HEK293T (cell line): ENCODE measurements at regions not wholly inside any gene's neighbourhood (a gene's known extent, or its start where the extent isn't known, plus 50 kb on each side); places are given as distances from the start of the nearest gene placed in this dataset.

Experiments
- CTCF ChIA-PET: fragments of 350-600 bp; formaldehyde crosslinking; extraction: SDS; loops from one replicate; lab custom pipeline; 2021; ENCODE audit warnings: antibody characterized with exemption, inconsistent platforms; lab: Yijun Ruan, JAX
- POLR2A ChIA-PET: fragments of 350-600 bp; formaldehyde crosslinking; extraction: SDS; loops from one replicate; lab custom pipeline; 2020; ENCODE audit warnings: antibody characterized with exemption, inconsistent platforms; lab: Yijun Ruan, JAX
- DNase-seq: peaks from one replicate; pipeline ENCODE4 v3.0.0; 2012; ENCODE audit warnings: mixed read lengths; ENCODE audit errors: extremely low spot score
- ARNT ChIP-seq: fragments of 450-650 bp; IDR thresholded peaks from 2 replicates; pipeline ENCODE4 v1.6.1; 2017; ENCODE audit warnings: mild to moderate bottlenecking
- BHLHE40 ChIP-seq: fragments of 450-650 bp; IDR thresholded peaks from 2 replicates; pipeline ENCODE4 v1.6.1; 2016; ENCODE audit warnings: mild to moderate bottlenecking, moderate library complexity, borderline replicate concordance
- CTBP1 ChIP-seq: fragments of 450-650 bp; IDR thresholded peaks from 2 replicates; pipeline ENCODE4 v1.6.1; 2016; ENCODE audit warnings: borderline replicate concordance
- ELF4 ChIP-seq: fragments of 450-650 bp; IDR thresholded peaks from 2 replicates; pipeline ENCODE4 v1.6.1; 2017; ENCODE audit warnings: antibody characterized with exemption
- FOXA1 ChIP-seq: fragments of 450-650 bp; IDR thresholded peaks from 2 replicates; pipeline ENCODE4 v1.6.1; 2016; ENCODE audit warnings: mild to moderate bottlenecking
- FOXK2 ChIP-seq: fragments of 450-650 bp; IDR thresholded peaks from 2 replicates; pipeline ENCODE4 v1.6.1; 2016; ENCODE audit warnings: mild to moderate bottlenecking
- FOXM1 ChIP-seq: fragments of 450-650 bp; IDR thresholded peaks from 2 replicates; pipeline ENCODE4 v1.6.1; 2017; ENCODE audit warnings: mild to moderate bottlenecking, borderline replicate concordance
- HDGF ChIP-seq: fragments of 450-650 bp; IDR thresholded peaks from 2 replicates; pipeline ENCODE4 v1.6.1; 2017; ENCODE audit warnings: antibody characterized with exemption, borderline replicate concordance
- L3MBTL2 ChIP-seq: fragments of 450-650 bp; conservative IDR thresholded peaks from 2 replicates; pipeline ENCODE4 v1.6.1; 2016; ENCODE audit warnings: mild to moderate bottlenecking
- LEF1 ChIP-seq: fragments of 450-650 bp; IDR thresholded peaks from 2 replicates; pipeline ENCODE4 v1.6.1; 2017; ENCODE audit warnings: mild to moderate bottlenecking, borderline replicate concordance
- NFRKB ChIP-seq: fragments of 450-650 bp; IDR thresholded peaks from 2 replicates; pipeline ENCODE4 v1.6.1; 2016; ENCODE audit warnings: mild to moderate bottlenecking, moderate library complexity
- SP1 ChIP-seq: fragments of 450-650 bp; IDR thresholded peaks from 2 replicates; pipeline ENCODE4 v1.6.1; 2017
- SUZ12 ChIP-seq: fragments of 450-650 bp; IDR thresholded peaks from 2 replicates; pipeline ENCODE4 v1.6.1; 2016; ENCODE audit warnings: mild to moderate bottlenecking
- TARDBP ChIP-seq: fragments of 450-650 bp; IDR thresholded peaks from 2 replicates; pipeline ENCODE4 v1.6.1; 2016
- ZNF384 ChIP-seq: fragments of 450-650 bp; IDR thresholded peaks from 2 replicates; pipeline ENCODE4 v1.6.1; 2016
- TF ChIP-seq, protein P1 (sequence below): fragments of 450-650 bp; IDR thresholded peaks from 2 replicates; pipeline ENCODE4 v1.6.1; 2016

DNA sequence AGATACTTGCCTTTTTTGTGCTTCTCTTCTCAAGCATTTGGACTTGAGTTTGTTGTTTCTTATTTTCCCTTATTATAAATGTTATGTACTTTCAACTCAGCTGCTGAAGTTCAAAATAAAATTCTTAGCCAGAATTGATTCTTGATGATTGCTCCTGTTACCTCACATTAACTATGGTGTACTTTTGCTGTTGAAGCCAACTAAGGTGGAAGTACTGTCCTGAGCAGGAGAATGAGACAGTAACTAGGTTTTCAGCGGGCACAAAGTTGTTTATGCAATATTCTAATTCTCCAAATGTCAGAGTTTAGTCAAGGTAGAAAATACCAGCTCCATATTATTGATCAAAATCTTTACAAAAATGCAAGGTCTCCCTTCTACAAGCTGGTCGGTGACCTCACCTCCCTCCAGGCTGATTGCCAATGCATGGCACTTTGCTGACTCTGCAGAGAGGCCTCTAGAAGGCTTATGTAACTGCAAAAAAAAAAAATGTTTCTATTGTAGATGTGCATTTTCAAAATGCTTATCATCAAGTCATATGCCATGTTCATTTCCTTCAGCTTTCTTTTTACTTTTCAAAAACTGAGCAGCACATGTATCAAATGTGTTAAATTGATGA is 1783.5 kb upstream of the WWC1 start:
- CTCF ChIA-PET: interaction anchor here (0.7 kb wide), 1 partner anchor 279 kb away, joined by 3 read pairs; no protein-coding TSS in a partner anchor
- DNase-seq: no peak
- POLR2A ChIA-PET: no interaction called here
- TF ChIP-seq L3MBTL2 (no peak), FOXK2 (no peak), HDGF (no peak), TARDBP (no peak), FOXA1 (no peak), BHLHE40 (no peak), ELF4 (no peak), SUZ12 (no peak), NFRKB (no peak), CTBP1 (no peak), ZNF384 (no peak)
- TF ChIP-seq, protein P1, sequence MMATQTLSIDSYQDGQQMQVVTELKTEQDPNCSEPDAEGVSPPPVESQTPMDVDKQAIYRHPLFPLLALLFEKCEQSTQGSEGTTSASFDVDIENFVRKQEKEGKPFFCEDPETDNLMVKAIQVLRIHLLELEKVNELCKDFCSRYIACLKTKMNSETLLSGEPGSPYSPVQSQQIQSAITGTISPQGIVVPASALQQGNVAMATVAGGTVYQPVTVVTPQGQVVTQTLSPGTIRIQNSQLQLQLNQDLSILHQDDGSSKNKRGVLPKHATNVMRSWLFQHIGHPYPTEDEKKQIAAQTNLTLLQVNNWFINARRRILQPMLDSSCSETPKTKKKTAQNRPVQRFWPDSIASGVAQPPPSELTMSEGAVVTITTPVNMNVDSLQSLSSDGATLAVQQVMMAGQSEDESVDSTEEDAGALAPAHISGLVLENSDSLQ: no peak

DNA sequence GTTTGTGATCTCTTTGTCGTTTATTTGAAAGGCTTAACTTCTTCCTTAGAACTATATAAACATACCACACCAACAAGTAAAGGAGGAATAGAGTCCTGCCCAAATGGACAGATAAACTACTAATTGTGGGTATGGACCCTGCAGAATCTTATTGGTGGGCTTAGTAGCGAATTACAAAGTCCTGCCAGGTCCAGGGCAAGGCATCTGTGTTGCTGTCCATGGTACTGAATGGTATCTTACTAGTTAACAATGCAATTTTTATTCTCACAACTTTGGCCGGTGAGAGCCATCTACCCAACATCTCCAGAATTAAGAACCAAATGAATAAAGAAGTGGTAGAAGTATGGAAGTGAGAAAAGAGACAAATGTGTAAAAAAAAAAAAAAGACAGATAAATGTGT is 1782.4 kb upstream of the WWC1 start:
- CTCF ChIA-PET: no interaction called here
- DNase-seq: peak; percentile 16

DNA sequence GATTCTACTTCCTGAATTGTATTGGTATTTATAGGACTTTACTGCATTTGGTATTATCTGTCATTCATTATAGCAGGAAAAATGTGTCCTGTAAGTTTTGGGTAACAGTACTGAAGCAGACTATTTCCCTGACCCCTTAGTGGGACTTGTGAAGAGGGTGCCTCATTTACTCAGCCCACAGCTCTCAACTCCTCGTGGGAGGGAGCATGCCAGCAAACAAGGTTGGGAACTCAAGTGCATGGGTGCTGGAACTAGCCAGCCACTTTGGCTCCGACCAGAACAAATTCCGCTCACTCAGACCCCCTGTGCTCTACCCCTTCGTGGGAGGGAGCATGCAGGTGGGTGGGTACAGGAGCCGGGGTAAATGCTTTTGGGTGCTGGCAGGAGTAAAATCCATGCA is 1773.5 kb upstream of the WWC1 start:
- no peak for TF ChIP-seq FOXM1
- TF ChIP-seq HDGF: no peak
- TF ChIP-seq ZNF384: no peak
- no peak for TF ChIP-seq L3MBTL2
- TF ChIP-seq, protein P1: no peak
- no peak for TF ChIP-seq TARDBP
- TF ChIP-seq SP1: no peak
- no peak for TF ChIP-seq LEF1
- TF ChIP-seq SUZ12: no peak
- no peak for TF ChIP-seq FOXK2
- POLR2A ChIA-PET: no interaction called here
- no peak for DNase-seq
- CTCF ChIA-PET: no interaction called here

More for the DNA sequence above, 1782.4 kb upstream of the WWC1 start:
- TF ChIP-seq LEF1: no peak
- TF ChIP-seq SUZ12: no peak
- no peak for TF ChIP-seq FOXA1
- TF ChIP-seq, protein P1: no peak
- TF ChIP-seq FOXK2: no peak
- no peak for TF ChIP-seq SP1
- TF ChIP-seq L3MBTL2: no peak
- POLR2A ChIA-PET: no interaction called here

DNA sequence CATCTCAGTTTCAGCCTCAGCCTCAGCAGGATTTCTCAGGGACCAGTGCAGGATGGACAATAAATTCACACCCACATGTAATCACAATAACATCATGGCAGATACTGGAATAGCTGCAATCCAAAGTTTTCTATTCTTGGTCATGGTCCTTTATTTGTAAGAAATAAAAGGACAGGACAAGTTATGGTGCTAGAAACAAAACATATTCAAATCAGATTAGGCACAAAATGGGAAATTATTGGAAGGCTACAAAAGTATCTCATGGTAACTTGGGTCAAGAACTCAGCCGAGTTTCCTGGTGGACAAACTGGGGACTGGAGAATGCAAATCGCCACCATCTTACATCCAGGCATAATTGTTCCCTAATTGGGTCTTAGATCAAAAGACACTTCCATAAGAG is 1768.2 kb upstream of the WWC1 start:
- TF ChIP-seq L3MBTL2 (no peak), ELF4 (no peak), SUZ12 (no peak), FOXM1 (no peak), BHLHE40 (no peak), TARDBP (no peak), FOXA1 (no peak)
- TF ChIP-seq, protein P1: no peak
- ChIA-PET CTCF (no interaction called here), POLR2A (no interaction called here)
- no peak for DNase-seq

DNA sequence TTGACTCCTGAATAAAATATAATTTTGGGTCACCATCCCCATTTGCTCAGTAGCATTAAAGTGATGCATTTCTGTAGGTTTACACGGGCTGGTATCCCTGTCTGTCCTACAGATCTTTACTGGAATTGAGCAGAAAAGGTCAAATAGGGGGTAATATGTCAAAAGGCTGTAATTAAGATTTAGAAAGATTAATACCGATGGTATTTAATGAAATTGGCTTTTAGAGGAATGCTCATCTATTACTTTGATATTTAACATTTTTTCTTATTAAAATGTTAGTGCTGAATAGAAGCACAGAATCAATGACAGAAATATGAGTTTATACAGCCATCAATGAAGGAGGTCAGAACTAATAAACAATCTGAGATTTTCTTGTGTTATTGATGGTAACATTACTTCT is 1762.2 kb upstream of the WWC1 start:
- CTCF ChIA-PET: interaction anchor here (0.6 kb wide), 1 partner anchor 153 kb away, joined by 3 read pairs; no protein-coding TSS in a partner anchor
- POLR2A ChIA-PET: no interaction called here

DNA sequence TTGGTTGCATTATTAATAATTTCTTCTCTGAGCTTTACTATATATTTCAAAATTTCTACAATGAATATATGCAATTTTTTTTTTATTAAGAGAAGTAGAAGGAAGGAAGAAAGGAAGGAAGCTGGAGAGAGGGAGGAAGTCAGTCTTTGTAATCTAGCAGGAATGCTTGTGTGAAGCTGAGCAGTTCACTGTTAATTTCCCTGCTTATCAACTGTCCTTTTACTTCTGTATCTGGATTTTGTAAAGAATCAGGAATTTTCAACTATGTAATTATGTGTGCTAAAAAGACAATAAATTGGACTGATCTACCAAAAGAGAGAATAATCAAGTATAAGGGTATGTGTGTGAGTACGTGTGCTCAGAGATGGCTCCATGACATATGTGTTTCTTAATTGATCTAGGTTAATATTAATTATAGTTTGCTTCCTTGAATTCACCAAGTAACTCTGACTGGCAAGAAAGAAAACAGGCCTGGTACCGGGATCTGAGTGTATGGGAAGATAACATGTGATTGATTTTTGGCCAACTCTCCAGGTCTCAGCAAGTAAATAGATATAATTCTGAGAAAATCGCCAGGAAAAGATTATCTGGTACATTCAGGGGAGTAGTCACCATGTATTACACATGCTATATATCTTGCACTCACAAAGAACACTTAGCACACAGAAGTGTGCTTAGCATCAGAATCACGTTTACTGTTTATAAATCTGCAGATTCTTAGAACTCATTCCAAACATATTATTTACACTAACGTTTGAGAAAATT is 1758.8 kb upstream of the WWC1 start:
- DNase-seq: no peak
- ChIA-PET POLR2A (no interaction called here), CTCF (no interaction called here)
- no peak for TF ChIP-seq LEF1
- TF ChIP-seq FOXA1: no peak
- no peak for TF ChIP-seq ZNF384
- no peak for TF ChIP-seq SP1
- no peak for TF ChIP-seq FOXK2
- TF ChIP-seq ARNT: no peak
- no peak for TF ChIP-seq FOXM1
- TF ChIP-seq, protein P1: no peak
- no peak for TF ChIP-seq CTBP1
- TF ChIP-seq HDGF: no peak
- TF ChIP-seq BHLHE40: no peak
- no peak for TF ChIP-seq L3MBTL2

More for the DNA sequence above, 1762.2 kb upstream of the WWC1 start:
- no peak for DNase-seq
- TF ChIP-seq SUZ12: no peak
